ENCODE measurements at regions not wholly inside any gene's neighbourhood (a gene's known extent, or its start where the extent isn't known, plus 50 kb on each side); places are given as distances from the start of the nearest gene placed in this dataset.

- POLR2A ChIA-PET, result no interaction called here
- Histone ChIP-seq H3K4me3 (ENCODE audit: low read depth, low read length) (no peak overlapping the region), H3K27me3 (ENCODE audit: control insufficient read depth, insufficient read depth, low read length) (no peaks in the 10 kb centered on the region), H3K36me3 (ENCODE audit: control insufficient read depth, insufficient read depth, low read length) (no peaks in the 10 kb centered on the region)
- CTCF ChIA-PET, result interaction anchor here (0.8 kb wide), 1 partner anchor 28 kb away, joined by 3 read pairs; no protein-coding TSS in a partner anchor
- TF ChIP-seq CTCF (IDR thresholded peaks at IDR 0.05; ENCODE audit: insufficient read depth, low read depth, low read length), result no peak
- no peak for DNase-seq (ENCODE audit: low read depth)
Observed at GRCh38 chr5:130965920-130966319, 199.1 kb downstream of the HINT1 start.

GRCh38 chr5:130965360-130965759 is 199.7 kb downstream of the HINT1 start:
- Histone ChIP-seq H3K27me3 (ENCODE audit: control insufficient read depth, insufficient read depth, low read length) (no peaks in the 10 kb centered on the region), H3K4me3 (ENCODE audit: low read depth, low read length) (no peak overlapping the region), H3K36me3 (ENCODE audit: control insufficient read depth, insufficient read depth, low read length) (no peaks in the 10 kb centered on the region)
- ChIA-PET CTCF (interaction anchor here (0.6 to 0.8 kb wide), 2 partner anchors 12 to 29 kb away, joined by 3 read pairs; no protein-coding TSS in a partner anchor), POLR2A (no interaction called here)
- no peak for TF ChIP-seq CTCF (IDR thresholded peaks at IDR 0.05; ENCODE audit: insufficient read depth, low read depth, low read length)
- no peak for DNase-seq (ENCODE audit: low read depth)

- no peaks in the 10 kb centered on the region for H3K27me3 ChIP-seq (ENCODE audit: control insufficient read depth, insufficient read depth, low read length)
- POLR2A ChIA-PET, result no interaction called here
- no peak for DNase-seq (ENCODE audit: low read depth)
- no peak for TF ChIP-seq CTCF (IDR thresholded peaks at IDR 0.05; ENCODE audit: insufficient read depth, low read depth, low read length)
- H3K36me3 ChIP-seq (ENCODE audit: control insufficient read depth, insufficient read depth, low read length), result no peaks in the 10 kb centered on the region
- CTCF ChIA-PET, result interaction anchor here (0.6 to 1.0 kb wide), 2 partner anchors 11 to 102 kb away, joined by 3 read pairs; no protein-coding TSS in a partner anchor
- H3K4me3 ChIP-seq (ENCODE audit: low read depth, low read length), result no peak overlapping the region
Observed at GRCh38 chr5:130964231-130965202, 200.5 kb downstream of the HINT1 start.

GRCh38 chr5:130963798-130964197 is 201.3 kb downstream of the HINT1 start:
- H3K36me3 ChIP-seq (ENCODE audit: control insufficient read depth, insufficient read depth, low read length), result no peaks in the 10 kb centered on the region
- H3K27me3 ChIP-seq (ENCODE audit: control insufficient read depth, insufficient read depth, low read length), result no peaks in the 10 kb centered on the region
- no peak for TF ChIP-seq CTCF (IDR thresholded peaks at IDR 0.05; ENCODE audit: insufficient read depth, low read depth, low read length)
- ChIA-PET CTCF (interaction anchor here (1.0 kb wide), 1 partner anchor 101 kb away, joined by 3 read pairs; no protein-coding TSS in a partner anchor), POLR2A (no interaction called here)
- H3K4me3 ChIP-seq (ENCODE audit: low read depth, low read length), result no peak overlapping the region
- DNase-seq (ENCODE audit: low read depth), result no peak

- CTCF ChIA-PET, result no interaction called here
- Histone ChIP-seq H3K4me3 (ENCODE audit: low read depth, low read length) (no peak overlapping the region), H3K36me3 (ENCODE audit: control insufficient read depth, insufficient read depth, low read length) (no peaks in the 10 kb centered on the region), H3K27me3 (ENCODE audit: control insufficient read depth, insufficient read depth, low read length) (no peaks in the 10 kb centered on the region)
- TF ChIP-seq CTCF (IDR thresholded peaks at IDR 0.05; ENCODE audit: insufficient read depth, low read depth, low read length), result no peak
- POLR2A ChIA-PET, result no interaction called here
- DNase-seq (ENCODE audit: low read depth), result no peak
Observed at GRCh38 chr5:130957151-130957550, 207.9 kb downstream of the HINT1 start.
